Activated naive CD4-positive, alpha-beta T cell treated with anti-CD3 and anti-CD28 coated beads, Interleukin-2, amount 50 U/mL, for 24 hours (primary cell): ENCODE measurements at regions not wholly inside any gene's neighbourhood (a gene's known extent, or its start where the extent isn't known, plus 50 kb on each side); places are given as distances from the start of the nearest gene placed in this dataset.

Source experiments
- H3K27ac Mint-ChIP-seq: one replicate; pipeline ENCODE4 v1.8.0; 2021; ENCODE audit warnings: mild to moderate bottlenecking, mixed read lengths
- H3K27me3 Mint-ChIP-seq: one replicate; pipeline ENCODE4 v1.8.0; 2021; ENCODE audit warnings: mixed read lengths
- H3K36me3 Mint-ChIP-seq: one replicate; pipeline ENCODE4 v1.8.0; 2021; ENCODE audit warnings: mixed read lengths
- H3K4me1 Mint-ChIP-seq: one replicate; pipeline ENCODE4 v1.8.0; 2021; ENCODE audit warnings: mixed read lengths
- H3K4me3 Mint-ChIP-seq: one replicate; pipeline ENCODE4 v1.8.0; 2021; ENCODE audit warnings: mild to moderate bottlenecking, mixed read lengths
- H3K9me3 Mint-ChIP-seq: one replicate; pipeline ENCODE4 v1.8.0; 2021; ENCODE audit warnings: mixed read lengths

GRCh38 chr6:165855856-165856255 is 192.8 kb upstream of the PDE10A start:
- H3K9me3 Mint-ChIP-seq: no peaks in the 10 kb centered on the region
- no peak overlapping the region for H3K4me3 Mint-ChIP-seq
- H3K27ac Mint-ChIP-seq: no peak overlapping the region
- H3K4me1 Mint-ChIP-seq: no peaks in the 10 kb centered on the region
- no peaks in the 10 kb centered on the region for H3K36me3 Mint-ChIP-seq
- H3K27me3 Mint-ChIP-seq: peaks cover 44% of the 10 kb centered on the region

- H3K4me3 Mint-ChIP-seq: no peak overlapping the region
- H3K27ac Mint-ChIP-seq: no peak overlapping the region
- H3K9me3 Mint-ChIP-seq: no peaks in the 10 kb centered on the region
- peaks cover 50% of the 10 kb centered on the region for H3K27me3 Mint-ChIP-seq
- peaks cover 4% of the 10 kb centered on the region for H3K4me1 Mint-ChIP-seq
- no peaks in the 10 kb centered on the region for H3K36me3 Mint-ChIP-seq
These were observed 192.0 kb upstream of the PDE10A start for GRCh38 chr6:165854863-165855593.

- H3K4me3 Mint-ChIP-seq: no peak overlapping the region
- H3K36me3 Mint-ChIP-seq: no peaks in the 10 kb centered on the region
- H3K27ac Mint-ChIP-seq: no peak overlapping the region
- peaks cover 11% of the 10 kb centered on the region for H3K4me1 Mint-ChIP-seq
- H3K27me3 Mint-ChIP-seq: peaks cover 55% of the 10 kb centered on the region
- H3K9me3 Mint-ChIP-seq: no peaks in the 10 kb centered on the region
These were observed 191.2 kb upstream of the PDE10A start for GRCh38 chr6:165854061-165854862.

GRCh38 chr6:165852676-165853075 is 189.6 kb upstream of the PDE10A start:
- Mint-ChIP-seq H3K4me1 (peaks cover 11% of the 10 kb centered on the region), H3K36me3 (no peaks in the 10 kb centered on the region), H3K27ac (no peak overlapping the region), H3K9me3 (no peaks in the 10 kb centered on the region), H3K27me3 (peaks cover 56% of the 10 kb centered on the region), H3K4me3 (no peak overlapping the region)

- H3K36me3 Mint-ChIP-seq: no peaks in the 10 kb centered on the region
- no peak overlapping the region for H3K4me3 Mint-ChIP-seq
- no peaks in the 10 kb centered on the region for H3K9me3 Mint-ChIP-seq
- peaks cover 11% of the 10 kb centered on the region for H3K4me1 Mint-ChIP-seq
- H3K27me3 Mint-ChIP-seq: peaks cover 52% of the 10 kb centered on the region
- H3K27ac Mint-ChIP-seq: no peak overlapping the region
These were observed 187.5 kb upstream of the PDE10A start for GRCh38 chr6:165850434-165851019.

GRCh38 chr6:165849534-165850430 is 186.7 kb upstream of the PDE10A start:
- Mint-ChIP-seq H3K27ac (no peak overlapping the region), H3K4me1 (peaks cover 11% of the 10 kb centered on the region), H3K36me3 (no peaks in the 10 kb centered on the region), H3K4me3 (no peak overlapping the region), H3K27me3 (peaks cover 55% of the 10 kb centered on the region), H3K9me3 (no peaks in the 10 kb centered on the region)

GRCh38 chr6:165848086-165848426 is 185.0 kb upstream of the PDE10A start:
- H3K27ac Mint-ChIP-seq: no peak overlapping the region
- H3K4me1 Mint-ChIP-seq: peaks cover 11% of the 10 kb centered on the region
- no peak overlapping the region for H3K4me3 Mint-ChIP-seq
- no peaks in the 10 kb centered on the region for H3K36me3 Mint-ChIP-seq
- H3K27me3 Mint-ChIP-seq: peaks cover 52% of the 10 kb centered on the region
- H3K9me3 Mint-ChIP-seq: no peaks in the 10 kb centered on the region

GRCh38 chr6:165847407-165848085 is 184.5 kb upstream of the PDE10A start:
- Mint-ChIP-seq H3K27ac (no peak overlapping the region), H3K9me3 (no peaks in the 10 kb centered on the region), H3K27me3 (peaks cover 52% of the 10 kb centered on the region), H3K4me3 (no peak overlapping the region), H3K36me3 (no peaks in the 10 kb centered on the region), H3K4me1 (peaks cover 11% of the 10 kb centered on the region)

GRCh38 chr6:165846123-165846966 is 183.3 kb upstream of the PDE10A start:
- Mint-ChIP-seq H3K4me1 (peaks cover 11% of the 10 kb centered on the region), H3K27me3 (peaks cover 49% of the 10 kb centered on the region), H3K9me3 (no peaks in the 10 kb centered on the region), H3K4me3 (no peak overlapping the region), H3K36me3 (no peaks in the 10 kb centered on the region), H3K27ac (no peak overlapping the region)

- Mint-ChIP-seq H3K27ac (no peak overlapping the region), H3K36me3 (no peaks in the 10 kb centered on the region), H3K9me3 (no peaks in the 10 kb centered on the region), H3K27me3 (peaks cover 45% of the 10 kb centered on the region), H3K4me3 (no peak overlapping the region), H3K4me1 (peaks cover 11% of the 10 kb centered on the region)
These were observed 182.5 kb upstream of the PDE10A start for GRCh38 chr6:165845493-165845892.

GRCh38 chr6:165844801-165845364 is 181.8 kb upstream of the PDE10A start:
- Mint-ChIP-seq H3K4me1 (peaks cover 6% of the 10 kb centered on the region), H3K4me3 (no peak overlapping the region), H3K36me3 (no peaks in the 10 kb centered on the region), H3K9me3 (no peaks in the 10 kb centered on the region), H3K27me3 (peaks cover 40% of the 10 kb centered on the region), H3K27ac (no peak overlapping the region)

- Mint-ChIP-seq H3K27ac (no peak overlapping the region), H3K4me3 (no peak overlapping the region), H3K36me3 (no peaks in the 10 kb centered on the region), H3K4me1 (no peaks in the 10 kb centered on the region), H3K9me3 (no peaks in the 10 kb centered on the region), H3K27me3 (peaks cover 37% of the 10 kb centered on the region)
These were observed 181.2 kb upstream of the PDE10A start for GRCh38 chr6:165844232-165844631.

GRCh38 chr6:165843568-165844113 is 180.6 kb upstream of the PDE10A start:
- no peaks in the 10 kb centered on the region for H3K9me3 Mint-ChIP-seq
- no peaks in the 10 kb centered on the region for H3K4me1 Mint-ChIP-seq
- no peak overlapping the region for H3K27ac Mint-ChIP-seq
- peaks cover 38% of the 10 kb centered on the region for H3K27me3 Mint-ChIP-seq
- H3K4me3 Mint-ChIP-seq: no peak overlapping the region
- H3K36me3 Mint-ChIP-seq: no peaks in the 10 kb centered on the region

- H3K9me3 Mint-ChIP-seq: no peaks in the 10 kb centered on the region
- H3K27me3 Mint-ChIP-seq: peaks cover 39% of the 10 kb centered on the region
- no peak overlapping the region for H3K4me3 Mint-ChIP-seq
- no peaks in the 10 kb centered on the region for H3K36me3 Mint-ChIP-seq
- H3K27ac Mint-ChIP-seq: no peak overlapping the region
- no peaks in the 10 kb centered on the region for H3K4me1 Mint-ChIP-seq
These were observed 180.1 kb upstream of the PDE10A start for GRCh38 chr6:165843121-165843520.
